ENCODE measurements at regions not wholly inside any gene's neighbourhood (a gene's known extent, or its start where the extent isn't known, plus 50 kb on each side); places are given as distances from the start of the nearest gene placed in this dataset.

- no peak overlapping the region for H3K4me3 Mint-ChIP-seq
- Histone ChIP-seq H2BK15ac (ENCODE audit: low read depth, low read length) (no peak overlapping the region), H4K20me1 (ENCODE audit: control insufficient read depth, insufficient read depth, insufficient read length) (no peaks in the 10 kb centered on the region), H3K79me2 (ENCODE audit: insufficient read depth, low read length) (no peaks in the 10 kb centered on the region), H4K91ac (ENCODE audit: insufficient read length, low read depth, low read length) (no peak overlapping the region), H2AK5ac (ENCODE audit: insufficient read length, low read length) (no peak overlapping the region), H2AFZ (ENCODE audit: low read length) (no peak overlapping the region), H3K79me1 (ENCODE audit: insufficient read depth, low read depth, low read length, poor library complexity, severe bottlenecking) (no peaks in the 10 kb centered on the region), H3K23me2 (ENCODE audit: insufficient read length, low read depth, low read length, poor library complexity, severe bottlenecking) (no peaks in the 10 kb centered on the region), H2BK12ac (ENCODE audit: insufficient read length, low read depth, low read length) (no peak overlapping the region), H2BK120ac (ENCODE audit: low read depth, low read length, poor library complexity, severe bottlenecking) (no peak overlapping the region), H3K27ac (ENCODE audit: insufficient read length, low read depth, low read length) (no peak overlapping the region), H3K14ac (ENCODE audit: insufficient read depth, low read length) (no peak overlapping the region), H2BK5ac (ENCODE audit: insufficient read length, low read length) (no peak overlapping the region), H4K5ac (ENCODE audit: insufficient read length, low read depth, low read length) (no peak overlapping the region), H3K27me3 (ENCODE audit: insufficient read depth, low read length) (no peaks in the 10 kb centered on the region), H4K8ac (replicated peaks; ENCODE audit: insufficient read length, low read depth, low read length) (no peak overlapping the region), H3K9ac (ENCODE audit: extremely low read depth, insufficient read length, low read length) (no peak overlapping the region), H3K56ac (ENCODE audit: insufficient read length, low read depth, low read length) (no peak overlapping the region), H3K18ac (ENCODE audit: insufficient read length, low read depth, low read length) (no peak overlapping the region), H3K4ac (ENCODE audit: low read depth, low read length) (no peak overlapping the region), H3K23ac (ENCODE audit: insufficient read length, low read depth, low read length) (no peak overlapping the region), H3K4me1 (ENCODE audit: insufficient read depth, low read length) (no peaks in the 10 kb centered on the region), H3K9me3 (ENCODE audit: control insufficient read depth, low read depth, low read length) (no peaks in the 10 kb centered on the region), H3T11ph (ENCODE audit: low read length) (no peak overlapping the region), H3K4me2 (ENCODE audit: insufficient read depth, insufficient read length, low read length) (no peak overlapping the region), H2BK20ac (ENCODE audit: low read depth, low read length, poor library complexity, severe bottlenecking) (no peak overlapping the region)
- peak; percentile 40 for DNase-seq
- TF ChIP-seq, protein P1, sequence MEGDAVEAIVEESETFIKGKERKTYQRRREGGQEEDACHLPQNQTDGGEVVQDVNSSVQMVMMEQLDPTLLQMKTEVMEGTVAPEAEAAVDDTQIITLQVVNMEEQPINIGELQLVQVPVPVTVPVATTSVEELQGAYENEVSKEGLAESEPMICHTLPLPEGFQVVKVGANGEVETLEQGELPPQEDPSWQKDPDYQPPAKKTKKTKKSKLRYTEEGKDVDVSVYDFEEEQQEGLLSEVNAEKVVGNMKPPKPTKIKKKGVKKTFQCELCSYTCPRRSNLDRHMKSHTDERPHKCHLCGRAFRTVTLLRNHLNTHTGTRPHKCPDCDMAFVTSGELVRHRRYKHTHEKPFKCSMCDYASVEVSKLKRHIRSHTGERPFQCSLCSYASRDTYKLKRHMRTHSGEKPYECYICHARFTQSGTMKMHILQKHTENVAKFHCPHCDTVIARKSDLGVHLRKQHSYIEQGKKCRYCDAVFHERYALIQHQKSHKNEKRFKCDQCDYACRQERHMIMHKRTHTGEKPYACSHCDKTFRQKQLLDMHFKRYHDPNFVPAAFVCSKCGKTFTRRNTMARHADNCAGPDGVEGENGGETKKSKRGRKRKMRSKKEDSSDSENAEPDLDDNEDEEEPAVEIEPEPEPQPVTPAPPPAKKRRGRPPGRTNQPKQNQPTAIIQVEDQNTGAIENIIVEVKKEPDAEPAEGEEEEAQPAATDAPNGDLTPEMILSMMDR (conservative IDR thresholded peaks at IDR 0.05), result peak; percentile 46; the same call in 2 of the 3 replicates
- whole genome bisulfite sequencing (ENCODE audit: extremely low coverage, insufficient read length, low lambda C conversion rate), result no CpG with 5 or more reads among the region's 5 CpGs
- H3K36me3 Mint-ChIP-seq (ENCODE audit: insufficient read depth in 1 of 3, low read depth in 3 of 3), result no peaks in the 10 kb centered on the region; a peak in 1 of 7 replicates
- H3K27ac Mint-ChIP-seq, result no peak overlapping the region
- no peaks in the 10 kb centered on the region for H3K27me3 Mint-ChIP-seq (ENCODE audit: low read depth)
- peaks cover 0 to 2% of the 10 kb centered on the region in 2 experiments; a peak in 2 of 5 replicates for H3K9me3 Mint-ChIP-seq
- peaks cover 0 to 8% of the 10 kb centered on the region in 2 experiments; a peak in 1 of 4 replicates for H3K4me1 Mint-ChIP-seq
Measured at GRCh38 chr9:108512426-108513173, 343.2 kb downstream of the ACTL7B start.
